ENCODE measurements at regions not wholly inside any gene's neighbourhood (a gene's known extent, or its start where the extent isn't known, plus 50 kb on each side); places are given as distances from the start of the nearest gene placed in this dataset.

GRCh38 chr2:8549942-8550341 lies 131.9 kb upstream of the ID2 start:
- Histone ChIP-seq H3K27me3 (ENCODE audit: insufficient read depth, low read length) (no peaks in the 10 kb centered on the region), H3K23me2 (ENCODE audit: insufficient read length, low read depth, low read length, poor library complexity, severe bottlenecking) (no peaks in the 10 kb centered on the region), H3K9ac (ENCODE audit: extremely low read depth, insufficient read length, low read length) (no peak overlapping the region), H3K56ac (ENCODE audit: insufficient read length, low read depth, low read length) (no peak overlapping the region), H3K79me2 (ENCODE audit: insufficient read depth, low read length) (no peaks in the 10 kb centered on the region), H3K23ac (ENCODE audit: insufficient read length, low read depth, low read length) (no peak overlapping the region), H3K27ac (ENCODE audit: insufficient read length, low read depth, low read length) (no peak overlapping the region), H2AFZ (ENCODE audit: low read length) (no peak overlapping the region), H2AK5ac (ENCODE audit: insufficient read length, low read length) (no peak overlapping the region), H4K20me1 (ENCODE audit: control insufficient read depth, insufficient read depth, insufficient read length) (no peaks in the 10 kb centered on the region), H3K4me1 (ENCODE audit: insufficient read depth, low read length) (no peaks in the 10 kb centered on the region), H3K79me1 (ENCODE audit: insufficient read depth, low read depth, low read length, poor library complexity, severe bottlenecking) (no peaks in the 10 kb centered on the region), H3K14ac (ENCODE audit: insufficient read depth, low read length) (no peak overlapping the region), H4K8ac (replicated peaks; ENCODE audit: insufficient read length, low read depth, low read length) (no peak overlapping the region), H3K4ac (ENCODE audit: low read depth, low read length) (no peak overlapping the region), H4K91ac (ENCODE audit: insufficient read length, low read depth, low read length) (no peak overlapping the region), H4K5ac (ENCODE audit: insufficient read length, low read depth, low read length) (no peak overlapping the region), H3K4me2 (ENCODE audit: insufficient read depth, insufficient read length, low read length) (no peak overlapping the region), H2BK120ac (ENCODE audit: low read depth, low read length, poor library complexity, severe bottlenecking) (no peak overlapping the region), H2BK20ac (ENCODE audit: low read depth, low read length, poor library complexity, severe bottlenecking) (no peak overlapping the region), H3K9me3 (ENCODE audit: control insufficient read depth, low read depth, low read length) (no peaks in the 10 kb centered on the region), H2BK12ac (ENCODE audit: insufficient read length, low read depth, low read length) (no peak overlapping the region), H2BK5ac (ENCODE audit: insufficient read length, low read length) (no peak overlapping the region), H3K18ac (ENCODE audit: insufficient read length, low read depth, low read length) (no peak overlapping the region), H2BK15ac (ENCODE audit: low read depth, low read length) (no peak overlapping the region), H3T11ph (ENCODE audit: low read length) (no peak overlapping the region)
- no peaks in the 10 kb centered on the region for H3K9me3 Mint-ChIP-seq
- H3K36me3 Mint-ChIP-seq (ENCODE audit: insufficient read depth in 1 of 3, low read depth in 3 of 3): no peaks in the 10 kb centered on the region
- no peak overlapping the region for H3K4me3 Mint-ChIP-seq
- H3K27ac Mint-ChIP-seq: peak overlapping the region in 1 of 3 experiments; percentile 8; a peak in 1 of 7 replicates
- TF ChIP-seq, protein P1, sequence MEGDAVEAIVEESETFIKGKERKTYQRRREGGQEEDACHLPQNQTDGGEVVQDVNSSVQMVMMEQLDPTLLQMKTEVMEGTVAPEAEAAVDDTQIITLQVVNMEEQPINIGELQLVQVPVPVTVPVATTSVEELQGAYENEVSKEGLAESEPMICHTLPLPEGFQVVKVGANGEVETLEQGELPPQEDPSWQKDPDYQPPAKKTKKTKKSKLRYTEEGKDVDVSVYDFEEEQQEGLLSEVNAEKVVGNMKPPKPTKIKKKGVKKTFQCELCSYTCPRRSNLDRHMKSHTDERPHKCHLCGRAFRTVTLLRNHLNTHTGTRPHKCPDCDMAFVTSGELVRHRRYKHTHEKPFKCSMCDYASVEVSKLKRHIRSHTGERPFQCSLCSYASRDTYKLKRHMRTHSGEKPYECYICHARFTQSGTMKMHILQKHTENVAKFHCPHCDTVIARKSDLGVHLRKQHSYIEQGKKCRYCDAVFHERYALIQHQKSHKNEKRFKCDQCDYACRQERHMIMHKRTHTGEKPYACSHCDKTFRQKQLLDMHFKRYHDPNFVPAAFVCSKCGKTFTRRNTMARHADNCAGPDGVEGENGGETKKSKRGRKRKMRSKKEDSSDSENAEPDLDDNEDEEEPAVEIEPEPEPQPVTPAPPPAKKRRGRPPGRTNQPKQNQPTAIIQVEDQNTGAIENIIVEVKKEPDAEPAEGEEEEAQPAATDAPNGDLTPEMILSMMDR (conservative IDR thresholded peaks at IDR 0.05): no peak
- H3K27me3 Mint-ChIP-seq (ENCODE audit: low read depth): no peaks in the 10 kb centered on the region; the same call in 1 of the 2 replicates
- WGBS (ENCODE audit: extremely low coverage, insufficient read length, low lambda C conversion rate): no CpG with 5 or more reads among the region's 4 CpGs
- no peak for DNase-seq
- H3K4me1 Mint-ChIP-seq: peaks cover 9 to 12% of the 10 kb centered on the region in 2 experiments

All from H9 (cell line).